ENCODE measurements at regions not wholly inside any gene's neighbourhood (a gene's known extent, or its start where the extent isn't known, plus 50 kb on each side); places are given as distances from the start of the nearest gene placed in this dataset.

DNA sequence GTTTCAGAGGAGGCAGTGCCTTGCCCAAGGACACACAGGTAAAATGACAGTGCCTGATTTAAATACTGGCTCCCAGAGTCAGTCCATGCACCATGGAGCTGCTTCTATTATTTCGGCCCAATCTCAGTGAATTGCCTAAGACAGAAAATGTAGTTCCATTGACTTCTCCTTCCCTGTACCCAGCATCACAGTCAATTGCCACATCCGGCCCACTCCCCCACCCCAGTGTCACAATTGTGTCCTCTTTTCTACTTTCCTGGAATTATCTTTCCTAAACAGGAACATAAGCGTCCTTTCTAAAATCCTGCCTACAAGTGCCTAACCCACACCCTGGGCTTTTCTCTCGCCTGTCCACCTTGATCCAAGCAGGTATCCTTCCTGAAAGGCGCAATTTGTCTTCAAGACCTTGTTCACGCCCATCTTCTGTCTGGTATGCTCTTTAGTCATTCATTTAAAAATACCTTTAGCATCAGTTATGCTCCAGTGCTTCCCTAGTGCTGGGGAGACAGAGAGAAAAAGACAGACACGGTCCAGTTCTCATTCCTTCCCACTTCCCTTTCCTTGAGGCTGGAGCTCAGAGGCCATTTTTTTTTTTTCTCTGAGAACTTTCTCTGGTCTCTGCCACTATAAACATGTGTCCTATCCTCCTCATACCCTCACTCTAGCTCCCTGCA is 411.4 kb downstream of the LIG4 start:
- no peaks in the 10 kb centered on the region for H3K9me1 ChIP-seq (ENCODE audit: control insufficient read depth, insufficient read depth, low read length)
- H2AFZ ChIP-seq (ENCODE audit: low read depth, low read length), result no peak overlapping the region
- no peak overlapping the region for H3K27ac ChIP-seq (ENCODE audit: extremely low read depth, low read depth, low read length)
- no peaks in the 10 kb centered on the region for H3K27me3 ChIP-seq (ENCODE audit: control insufficient read depth in 2 of 2, insufficient read depth in 2 of 2, low read length in 2 of 2)
- no peak for DNase-seq (ENCODE audit: extremely low read depth in 1 of 4, low spot score in 3 of 4)
- H3K4me3 ChIP-seq, result no peak overlapping the region
- no peak overlapping the region for H3K4me2 ChIP-seq (ENCODE audit: insufficient read depth, low read length)
- H3K36me3 ChIP-seq (ENCODE audit: control insufficient read depth, insufficient read depth, low read length), result no peaks in the 10 kb centered on the region
- ATAC-seq, result no peak
- TF ChIP-seq SMAD3 (CRISPR knock-in tag; conservative IDR thresholded peaks at IDR 0.05), result no peak
- TF ChIP-seq, protein P1, sequence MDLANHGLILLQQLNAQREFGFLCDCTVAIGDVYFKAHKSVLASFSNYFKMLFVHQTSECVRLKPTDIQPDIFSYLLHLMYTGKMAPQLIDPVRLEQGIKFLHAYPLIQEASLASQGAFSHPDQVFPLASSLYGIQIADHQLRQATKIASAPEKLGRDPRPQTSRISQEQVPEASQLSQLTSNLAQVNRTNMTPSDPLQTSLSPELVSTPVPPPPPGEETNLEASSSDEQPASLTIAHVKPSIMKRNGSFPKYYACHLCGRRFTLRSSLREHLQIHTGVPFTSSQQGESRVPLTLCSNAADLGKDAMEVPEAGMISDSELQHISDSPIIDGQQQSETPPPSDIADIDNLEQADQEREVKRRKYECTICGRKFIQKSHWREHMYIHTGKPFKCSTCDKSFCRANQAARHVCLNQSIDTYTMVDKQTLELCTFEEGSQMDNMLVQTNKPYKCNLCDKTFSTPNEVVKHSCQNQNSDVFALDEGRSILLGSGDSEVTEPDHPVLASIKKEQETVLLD (IDR thresholded peaks at IDR 0.05), result no peak
- POLR2A ChIA-PET, result no interaction called here
- CTCF ChIA-PET (ENCODE audit: low intra/inter-chr PET ratio), result no interaction called here
- intact Hi-C loops (cut with micrococcal nuclease) (no loop called here), in situ Hi-C loops (cut with MboI) (loop anchor here (25.0 kb wide), 1 partner anchor 258 kb away; no protein-coding TSS in a partner anchor)
- FAIRE-seq, result no peak
- no peaks in the 10 kb centered on the region for H4K20me1 ChIP-seq (replicated peaks; ENCODE audit: control insufficient read depth, insufficient read depth, low read length)
- WGBS (ENCODE audit: insufficient coverage, low coverage, missing lambda C conversion rate), result 0% methylated on average over 3 of the region's 7 CpGs
- H3K79me2 ChIP-seq (ENCODE audit: control insufficient read depth, insufficient read depth, low read length), result no peaks in the 10 kb centered on the region
- H3K4me1 ChIP-seq (replicated peaks in 1 of 2; ENCODE audit: control insufficient read depth in 2 of 2, insufficient read depth in 2 of 2, low read length in 2 of 2), result no peaks in the 10 kb centered on the region
- no TSS peak for BruUV-seq (replicated peaks)
- no peaks in the 10 kb centered on the region for H3K9me3 ChIP-seq (replicated peaks; ENCODE audit: control insufficient read depth, insufficient read depth, low read depth, low read length)
- no peak overlapping the region for H3K9ac ChIP-seq (ENCODE audit: insufficient read depth in 1 of 2, low read depth in 2 of 2, low read length in 2 of 2)

DNA sequence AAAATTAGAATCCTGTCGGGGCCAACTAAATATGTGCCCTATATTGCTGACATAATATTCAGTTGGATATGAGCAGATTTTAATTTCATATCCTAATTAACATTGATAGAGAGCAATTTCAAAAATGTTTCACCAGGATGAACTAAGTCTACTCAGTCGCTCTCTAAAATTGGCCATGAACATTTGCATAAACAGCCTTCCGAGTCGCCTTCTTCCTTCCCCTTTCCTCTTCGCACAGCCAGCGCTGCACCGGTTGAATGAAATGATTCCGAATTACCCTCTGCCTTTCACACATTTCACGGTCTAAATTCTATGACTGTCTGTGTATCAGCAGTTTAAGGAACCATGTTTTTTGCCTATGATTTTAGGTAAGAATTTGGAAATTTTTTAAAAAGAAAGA is 413.7 kb downstream of the LIG4 start:
- H3K4me2 ChIP-seq (ENCODE audit: insufficient read depth, low read length), result no peak overlapping the region
- no peak overlapping the region for H3K27ac ChIP-seq (ENCODE audit: extremely low read depth, low read depth, low read length)
- H2AFZ ChIP-seq (ENCODE audit: low read depth, low read length), result no peak overlapping the region
- no peak for ATAC-seq
- no peaks in the 10 kb centered on the region for H3K9me3 ChIP-seq (replicated peaks; ENCODE audit: control insufficient read depth, insufficient read depth, low read depth, low read length)
- POLR2A ChIA-PET, result no interaction called here
- no peaks in the 10 kb centered on the region for H3K27me3 ChIP-seq (ENCODE audit: control insufficient read depth in 2 of 2, insufficient read depth in 2 of 2, low read length in 2 of 2)
- no TSS peak for BruUV-seq (replicated peaks)
- H3K36me3 ChIP-seq (ENCODE audit: control insufficient read depth, insufficient read depth, low read length), result no peaks in the 10 kb centered on the region
- no peaks in the 10 kb centered on the region for H3K4me1 ChIP-seq (replicated peaks in 1 of 2; ENCODE audit: control insufficient read depth in 2 of 2, insufficient read depth in 2 of 2, low read length in 2 of 2)
- no peak for FAIRE-seq
- no peaks in the 10 kb centered on the region for H3K79me2 ChIP-seq (ENCODE audit: control insufficient read depth, insufficient read depth, low read length)
- CTCF ChIA-PET (ENCODE audit: low intra/inter-chr PET ratio), result no interaction called here
- H4K20me1 ChIP-seq (replicated peaks; ENCODE audit: control insufficient read depth, insufficient read depth, low read length), result no peaks in the 10 kb centered on the region
- H3K4me3 ChIP-seq, result no peak overlapping the region
- no peak for DNase-seq (ENCODE audit: extremely low read depth in 1 of 4, low spot score in 3 of 4)
- intact Hi-C loops (cut with micrococcal nuclease), result no loop called here
- H3K9me1 ChIP-seq (ENCODE audit: control insufficient read depth, insufficient read depth, low read length), result no peaks in the 10 kb centered on the region
- 3% methylated on average over 9 of the region's 9 CpGs for WGBS (ENCODE audit: insufficient coverage, low coverage, missing lambda C conversion rate)
- H3K9ac ChIP-seq (ENCODE audit: insufficient read depth in 1 of 2, low read depth in 2 of 2, low read length in 2 of 2), result no peak overlapping the region
- in situ Hi-C loops (cut with MboI), result loop anchor here (25.0 kb wide), 1 partner anchor 261 kb away; no protein-coding TSS in a partner anchor
- TF ChIP-seq ZNF324 (CRISPR knock-in tag; IDR thresholded peaks at IDR 0.05) (no peak), CBX5 (IDR thresholded peaks at IDR 0.05; ENCODE audit: borderline replicate concordance, low read depth) (no peak), LCOR (CRISPR knock-in tag; IDR thresholded peaks at IDR 0.05) (no peak), ZBED1 (IDR thresholded peaks at IDR 0.05) (no peak), RCOR1 (IDR thresholded peaks at IDR 0.05; ENCODE audit: borderline replicate concordance in 1 of 2, low read depth in 2 of 2, low read length in 2 of 2) (no peak), U2AF1 (optimal IDR thresholded peaks at IDR 0.05; ENCODE audit: low read depth, low read length) (no peak), ZNF224 (CRISPR knock-in tag; IDR thresholded peaks at IDR 0.05) (no peak), NEUROD1 (IDR thresholded peaks at IDR 0.05; ENCODE audit: borderline replicate concordance, low read depth, low read length, partially characterized antibody) (no peak), SRSF7 (optimal IDR thresholded peaks at IDR 0.05; ENCODE audit: low read depth, low read length) (no peak)
- TF ChIP-seq, protein P2, sequence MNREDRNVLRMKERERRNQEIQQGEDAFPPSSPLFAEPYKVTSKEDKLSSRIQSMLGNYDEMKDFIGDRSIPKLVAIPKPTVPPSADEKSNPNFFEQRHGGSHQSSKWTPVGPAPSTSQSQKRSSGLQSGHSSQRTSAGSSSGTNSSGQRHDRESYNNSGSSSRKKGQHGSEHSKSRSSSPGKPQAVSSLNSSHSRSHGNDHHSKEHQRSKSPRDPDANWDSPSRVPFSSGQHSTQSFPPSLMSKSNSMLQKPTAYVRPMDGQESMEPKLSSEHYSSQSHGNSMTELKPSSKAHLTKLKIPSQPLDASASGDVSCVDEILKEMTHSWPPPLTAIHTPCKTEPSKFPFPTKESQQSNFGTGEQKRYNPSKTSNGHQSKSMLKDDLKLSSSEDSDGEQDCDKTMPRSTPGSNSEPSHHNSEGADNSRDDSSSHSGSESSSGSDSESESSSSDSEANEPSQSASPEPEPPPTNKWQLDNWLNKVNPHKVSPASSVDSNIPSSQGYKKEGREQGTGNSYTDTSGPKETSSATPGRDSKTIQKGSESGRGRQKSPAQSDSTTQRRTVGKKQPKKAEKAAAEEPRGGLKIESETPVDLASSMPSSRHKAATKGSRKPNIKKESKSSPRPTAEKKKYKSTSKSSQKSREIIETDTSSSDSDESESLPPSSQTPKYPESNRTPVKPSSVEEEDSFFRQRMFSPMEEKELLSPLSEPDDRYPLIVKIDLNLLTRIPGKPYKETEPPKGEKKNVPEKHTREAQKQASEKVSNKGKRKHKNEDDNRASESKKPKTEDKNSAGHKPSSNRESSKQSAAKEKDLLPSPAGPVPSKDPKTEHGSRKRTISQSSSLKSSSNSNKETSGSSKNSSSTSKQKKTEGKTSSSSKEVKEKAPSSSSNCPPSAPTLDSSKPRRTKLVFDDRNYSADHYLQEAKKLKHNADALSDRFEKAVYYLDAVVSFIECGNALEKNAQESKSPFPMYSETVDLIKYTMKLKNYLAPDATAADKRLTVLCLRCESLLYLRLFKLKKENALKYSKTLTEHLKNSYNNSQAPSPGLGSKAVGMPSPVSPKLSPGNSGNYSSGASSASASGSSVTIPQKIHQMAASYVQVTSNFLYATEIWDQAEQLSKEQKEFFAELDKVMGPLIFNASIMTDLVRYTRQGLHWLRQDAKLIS (CRISPR knock-in tag; IDR thresholded peaks at IDR 0.05), result no peak

Data from K562 (cell line).